Left hindlimb (tissue), 1 donor: ENCODE measurements at regions not wholly inside any gene's neighbourhood (a gene's known extent, or its start where the extent isn't known, plus 50 kb on each side); places are given as distances from the start of the nearest gene placed in this dataset.
"Not testable (repeated sequence)": the region's sequence is repeated elsewhere in the genome, so short reads cannot be mapped to it uniquely, and the experiment has no call there.

Experiments used
- DNase-seq: peaks from one replicate; pipeline ENCODE4 v3.0.0-alpha.2; 2018

- DNase-seq: no peak
Measured at GRCh38 chr10:65234261-65234660, 1691.6 kb upstream of the LRRTM3 start.

GRCh38 chr10:65235266-65235665 lies 1690.6 kb upstream of the LRRTM3 start:
- DNase-seq: no peak

GRCh38 chr10:65235846-65236245 lies 1690.0 kb upstream of the LRRTM3 start:
- DNase-seq: no peak

GRCh38 chr10:65265451-65265954 lies 1660.3 kb upstream of the LRRTM3 start:
- no peak for DNase-seq

- not testable (repeated sequence) for DNase-seq
Measured at GRCh38 chr10:65269551-65269950, 1656.3 kb upstream of the LRRTM3 start.

GRCh38 chr10:65270969-65271368 lies 1654.9 kb upstream of the LRRTM3 start:
- no peak for DNase-seq

- no peak for DNase-seq
Measured at GRCh38 chr10:65273115-65273514, 1652.7 kb upstream of the LRRTM3 start.

- DNase-seq: no peak
Measured at GRCh38 chr10:65275296-65275695, 1650.5 kb upstream of the LRRTM3 start.

GRCh38 chr10:65284495-65285041 lies 1641.3 kb upstream of the LRRTM3 start:
- DNase-seq: no peak

- not testable (repeated sequence) for DNase-seq
Measured at GRCh38 chr10:65285726-65286125, 1640.1 kb upstream of the LRRTM3 start.

GRCh38 chr10:65291286-65291685 lies 1634.5 kb upstream of the LRRTM3 start:
- DNase-seq: no peak

- DNase-seq: no peak
Measured at GRCh38 chr10:65292551-65292950, 1633.3 kb upstream of the LRRTM3 start.

- no peak for DNase-seq
Measured at GRCh38 chr10:65294329-65294728, 1631.5 kb upstream of the LRRTM3 start.

- DNase-seq: no peak
Measured at GRCh38 chr10:65301181-65301580, 1624.7 kb upstream of the LRRTM3 start.

GRCh38 chr10:65306201-65306600 lies 1619.6 kb upstream of the LRRTM3 start:
- DNase-seq: no peak

- no peak for DNase-seq
Measured at GRCh38 chr10:65312876-65313275, 1613.0 kb upstream of the LRRTM3 start.

- DNase-seq: no peak
Measured at GRCh38 chr10:65313406-65313805, 1612.4 kb upstream of the LRRTM3 start.

GRCh38 chr10:65314253-65314652 lies 1611.6 kb upstream of the LRRTM3 start:
- DNase-seq: no peak

GRCh38 chr10:65319493-65319892 lies 1606.3 kb upstream of the LRRTM3 start:
- DNase-seq: no peak

- DNase-seq: no peak
Measured at GRCh38 chr10:65320236-65321026, 1605.4 kb upstream of the LRRTM3 start.

- DNase-seq: no peak
Measured at GRCh38 chr10:65323802-65324201, 1602.0 kb upstream of the LRRTM3 start.

- DNase-seq: no peak
Measured at GRCh38 chr10:65325913-65326312, 1599.9 kb upstream of the LRRTM3 start.

- DNase-seq: no peak
Measured at GRCh38 chr10:65328486-65328885, 1597.3 kb upstream of the LRRTM3 start.

GRCh38 chr10:65335311-65335710 lies 1590.5 kb upstream of the LRRTM3 start:
- no peak for DNase-seq

GRCh38 chr10:65340340-65340739 lies 1585.5 kb upstream of the LRRTM3 start:
- no peak for DNase-seq
